A549 (cell line): ENCODE measurements at regions not wholly inside any gene's neighbourhood (a gene's known extent, or its start where the extent isn't known, plus 50 kb on each side); places are given as distances from the start of the nearest gene placed in this dataset.

Experiments used
- ATAC-seq, 2 experiments: fragments of 200-7000 bp in 1 of 2; fragments of >200 bp in 1 of 2; cut with Nextera tagmentation in 1 of 2; cut with Tn5 transposase in 1 of 2; 3 replicates each; pipeline versions ENCODE4 v1.8.0 to v1.9.1; 2018 to 2020; ENCODE audit warnings: mild to moderate bottlenecking in 1 of 2, moderate library complexity in 1 of 2
- CTCF ChIA-PET: fragments of 300-600 bp; sonication (Branson Sonifier 250); formaldehyde crosslinking; extraction: SDS; loops from one replicate; lab custom pipeline; 2021; ENCODE audit warnings: antibody characterized with exemption, inconsistent platforms; lab: Yijun Ruan, JAX
- POLR2A ChIA-PET: fragments of 350-600 bp; formaldehyde crosslinking; extraction: SDS; loops from one replicate; lab custom pipeline; 2021; ENCODE audit warnings: antibody characterized with exemption, inconsistent platforms; lab: Yijun Ruan, JAX
- DNase-seq, 2 experiments: peaks; one replicate each; pipeline versions ENCODE4 v3.0.0 to v3.0.0-alpha.2; 2011 to 2016; ENCODE audit warnings: low read depth in 1 of 2, low spot score in 1 of 2
- FAIRE-seq: peaks from 2 replicates; lab custom pipeline; 2011; peaks lifted over from hg19 to GRCh38; lab: Jason Lieb, UNC
- H3K27ac ChIP-seq, 2 experiments: fragments of >200 bp; sonication (Bioruptor Twin); formaldehyde crosslinking; 3 replicates each; pipeline ENCODE4 v1.5.1; 2016 to 2017
- H3K4me1 ChIP-seq: fragments of >200 bp; sonication (Bioruptor Twin); formaldehyde crosslinking; 3 replicates; pipeline ENCODE4 v1.6.1; 2016
- H3K4me2 ChIP-seq: fragments of >200 bp; sonication (Bioruptor Twin); formaldehyde crosslinking; 3 replicates; pipeline ENCODE4 v1.6.1; 2016
- H3K4me3 ChIP-seq: fragments of >200 bp; sonication (Bioruptor Twin); formaldehyde crosslinking; 3 replicates; pipeline ENCODE4 v1.5.1; 2016
- H3K9me3 ChIP-seq: fragments of >200 bp; sonication (Bioruptor Twin); formaldehyde crosslinking; 3 replicates; pipeline ENCODE4 v1.6.1; 2016
- ATOH8 ChIP-seq: fragments of 250-450 bp; sonication (Bioruptor Pico); IDR thresholded peaks from 2 replicates; pipeline ENCODE4 v1.5.0; 2020; ENCODE audit warnings: low read depth, mild to moderate bottlenecking, moderate library complexity
- BHLHE40 ChIP-seq: IDR thresholded peaks from 2 replicates; pipeline ENCODE4 v1.6.1; 2012; ENCODE audit warnings: low read depth, low read length, inconsistent platforms
- CEBPB ChIP-seq, 2 experiments: fragments of >200 bp in 1 of 2; sonication (Bioruptor Twin) in 1 of 2; formaldehyde crosslinking in 1 of 2; IDR thresholded peaks; 2 replicates each; pipeline ENCODE4 v1.6.1; 2012 to 2016
- CHD4 ChIP-seq: fragments of 200-600 bp; sonication (generic); IDR thresholded peaks from 2 replicates; pipeline ENCODE4 v1.6.1; 2016; ENCODE audit warnings: antibody characterized with exemption, mild to moderate bottlenecking, borderline replicate concordance
- CTCF ChIP-seq: fragments of >200 bp; sonication (Bioruptor Twin); formaldehyde crosslinking; IDR thresholded peaks from 3 replicates; pipeline ENCODE4 v1.5.1; 2016
- EHMT2 ChIP-seq: fragments of 200-600 bp; sonication (generic); IDR thresholded peaks from 2 replicates; pipeline ENCODE4 v1.6.1; 2016; ENCODE audit warnings: antibody characterized with exemption, low read depth, mild to moderate bottlenecking, moderate library complexity
- FOSL2 ChIP-seq, 2 experiments: fragments of 450-650 bp in 1 of 2; fragments of >200 bp in 1 of 2; sonication (Bioruptor Twin) in 1 of 2; formaldehyde crosslinking; IDR thresholded peaks; 2 replicates each; pipeline versions ENCODE4 v1.5.0 to v1.6.1; 2016 to 2020; ENCODE audit warnings: mild to moderate bottlenecking in 1 of 2, moderate library complexity in 1 of 2
- HDAC2 ChIP-seq: fragments of 200-600 bp; sonication (generic); IDR thresholded peaks from 2 replicates; pipeline ENCODE4 v1.6.1; 2016
- HES2 ChIP-seq: fragments of >200 bp; sonication (Bioruptor Twin); formaldehyde crosslinking; IDR thresholded peaks from 2 replicates; pipeline ENCODE4 v1.6.1; 2016
- HEYL ChIP-seq: fragments of 250-450 bp; sonication (Bioruptor Pico); IDR thresholded peaks from 2 replicates; pipeline ENCODE4 v1.8.0; 2021; ENCODE audit warnings: mild to moderate bottlenecking, moderate library complexity
- KDM5A ChIP-seq: fragments of 200-600 bp; sonication (generic); IDR thresholded peaks from 2 replicates; pipeline ENCODE4 v1.6.1; 2016; ENCODE audit warnings: antibody characterized with exemption, mild to moderate bottlenecking
- MAZ ChIP-seq: fragments of 150-350 bp; IDR thresholded peaks from 2 replicates; pipeline ENCODE4 v1.6.1; 2014; ENCODE audit warnings: antibody characterized with exemption, low read depth, low read length, borderline replicate concordance
- PHF8 ChIP-seq: fragments of 200-600 bp; sonication (generic); IDR thresholded peaks from 2 replicates; pipeline ENCODE4 v1.6.1; 2016; ENCODE audit warnings: low read depth, mild to moderate bottlenecking, antibody characterized with exemption, moderate library complexity, borderline replicate concordance
- POLR2AphosphoS2 ChIP-seq: conservative IDR thresholded peaks from 2 replicates; pipeline ENCODE4 v1.6.1; 2012; ENCODE audit warnings: low read length, improper control_type of control experiment, inconsistent platforms
- RARB ChIP-seq: fragments of 250-450 bp; sonication (Bioruptor Pico); IDR thresholded peaks from 2 replicates; pipeline ENCODE4 v1.8.0; 2021; ENCODE audit warnings: mild to moderate bottlenecking, moderate library complexity
- WGBS: methylation state at CpG from one replicate; pipeline ENCODE4 v1.1.6; 2017; ENCODE audit errors: missing lambda C conversion rate; 5-methylcytosine and 5-hydroxymethylcytosine counted together
- TF ChIP-seq, protein P1 (sequence below): fragments of 200-600 bp; sonication (generic); IDR thresholded peaks from 2 replicates; pipeline ENCODE4 v1.6.1; 2016; ENCODE audit warnings: antibody characterized with exemption, mild to moderate bottlenecking, moderate library complexity
- TF ChIP-seq, protein P2 (sequence below): fragments of >200 bp; sonication (Bioruptor Twin); formaldehyde crosslinking; IDR thresholded peaks from 3 replicates; pipeline ENCODE4 v1.6.1; 2016

- TF ChIP-seq FOSL2 (IDR thresholded peaks at IDR 0.05) (no peak), FOSL2 (CRISPR knock-in tag; IDR thresholded peaks at IDR 0.05) (no peak), POLR2AphosphoS2 (no peak), BHLHE40 (no peak), HEYL (CRISPR knock-in tag) (no peak)
- TF ChIP-seq, protein P1, sequence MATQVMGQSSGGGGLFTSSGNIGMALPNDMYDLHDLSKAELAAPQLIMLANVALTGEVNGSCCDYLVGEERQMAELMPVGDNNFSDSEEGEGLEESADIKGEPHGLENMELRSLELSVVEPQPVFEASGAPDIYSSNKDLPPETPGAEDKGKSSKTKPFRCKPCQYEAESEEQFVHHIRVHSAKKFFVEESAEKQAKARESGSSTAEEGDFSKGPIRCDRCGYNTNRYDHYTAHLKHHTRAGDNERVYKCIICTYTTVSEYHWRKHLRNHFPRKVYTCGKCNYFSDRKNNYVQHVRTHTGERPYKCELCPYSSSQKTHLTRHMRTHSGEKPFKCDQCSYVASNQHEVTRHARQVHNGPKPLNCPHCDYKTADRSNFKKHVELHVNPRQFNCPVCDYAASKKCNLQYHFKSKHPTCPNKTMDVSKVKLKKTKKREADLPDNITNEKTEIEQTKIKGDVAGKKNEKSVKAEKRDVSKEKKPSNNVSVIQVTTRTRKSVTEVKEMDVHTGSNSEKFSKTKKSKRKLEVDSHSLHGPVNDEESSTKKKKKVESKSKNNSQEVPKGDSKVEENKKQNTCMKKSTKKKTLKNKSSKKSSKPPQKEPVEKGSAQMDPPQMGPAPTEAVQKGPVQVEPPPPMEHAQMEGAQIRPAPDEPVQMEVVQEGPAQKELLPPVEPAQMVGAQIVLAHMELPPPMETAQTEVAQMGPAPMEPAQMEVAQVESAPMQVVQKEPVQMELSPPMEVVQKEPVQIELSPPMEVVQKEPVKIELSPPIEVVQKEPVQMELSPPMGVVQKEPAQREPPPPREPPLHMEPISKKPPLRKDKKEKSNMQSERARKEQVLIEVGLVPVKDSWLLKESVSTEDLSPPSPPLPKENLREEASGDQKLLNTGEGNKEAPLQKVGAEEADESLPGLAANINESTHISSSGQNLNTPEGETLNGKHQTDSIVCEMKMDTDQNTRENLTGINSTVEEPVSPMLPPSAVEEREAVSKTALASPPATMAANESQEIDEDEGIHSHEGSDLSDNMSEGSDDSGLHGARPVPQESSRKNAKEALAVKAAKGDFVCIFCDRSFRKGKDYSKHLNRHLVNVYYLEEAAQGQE, result no peak
Measured at GRCh38 chr6:43887340-43887858, 117.4 kb downstream of the VEGFA start (continued).

GRCh38 chr6:43886717-43887339 is 116.8 kb downstream of the VEGFA start:
- Histone ChIP-seq H3K27ac (no peak overlapping the region), H3K4me1 (no peaks in the 10 kb centered on the region), H3K9me3 (no peaks in the 10 kb centered on the region), H3K4me2 (no peak overlapping the region), H3K4me3 (no peak overlapping the region)
- FAIRE-seq (no peak), DNase-seq (no peak), ATAC-seq (no peak)
- 77% methylated on average over 7 of the region's 7 CpGs for WGBS
- POLR2A ChIA-PET, result no interaction called here
- TF ChIP-seq, protein P1, result no peak
- TF ChIP-seq MAZ (no peak), KDM5A (no peak), CTCF (no peak), RARB (no peak), EHMT2 (no peak), CEBPB (IDR thresholded peaks at IDR 0.05) (no peak), HES2 (no peak), CHD4 (no peak), POLR2AphosphoS2 (no peak), ATOH8 (CRISPR knock-in tag) (no peak), PHF8 (no peak), HDAC2 (no peak)
- TF ChIP-seq, protein P2, sequence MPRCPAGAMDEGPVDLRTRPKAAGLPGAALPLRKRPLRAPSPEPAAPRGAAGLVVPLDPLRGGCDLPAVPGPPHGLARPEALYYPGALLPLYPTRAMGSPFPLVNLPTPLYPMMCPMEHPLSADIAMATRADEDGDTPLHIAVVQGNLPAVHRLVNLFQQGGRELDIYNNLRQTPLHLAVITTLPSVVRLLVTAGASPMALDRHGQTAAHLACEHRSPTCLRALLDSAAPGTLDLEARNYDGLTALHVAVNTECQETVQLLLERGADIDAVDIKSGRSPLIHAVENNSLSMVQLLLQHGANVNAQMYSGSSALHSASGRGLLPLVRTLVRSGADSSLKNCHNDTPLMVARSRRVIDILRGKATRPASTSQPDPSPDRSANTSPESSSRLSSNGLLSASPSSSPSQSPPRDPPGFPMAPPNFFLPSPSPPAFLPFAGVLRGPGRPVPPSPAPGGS, result no peak
- CTCF ChIA-PET, result interaction anchor here (0.5 to 1.6 kb wide), 2 partner anchors 120 to 192 kb away, joined by 4 read pairs; no protein-coding TSS in a partner anchor
